SU-DHL-6 (cell line): ENCODE measurements at regions not wholly inside any gene's neighbourhood (a gene's known extent, or its start where the extent isn't known, plus 50 kb on each side); places are given as distances from the start of the nearest gene placed in this dataset.
"Not testable (repeated sequence)": the region's sequence is repeated elsewhere in the genome, so short reads cannot be mapped to it uniquely, and the experiment has no call there.

Experiments
- H2AFZ ChIP-seq: fragments of 200-600 bp; sonication (generic); 2 replicates; pipeline ENCODE4 v1.6.1; 2014; ENCODE audit warnings: low read depth, mild to moderate bottlenecking, moderate library complexity, mixed read lengths, antibody characterized with exemption, low read length; ENCODE audit not compliant: severe bottlenecking
- H3F3A ChIP-seq: fragments of 200-600 bp; shearing (Covaris generic); 2 replicates; pipeline ENCODE4 v1.6.0; 2016; ENCODE audit warnings: antibody characterized with exemption, mild to moderate bottlenecking; ENCODE audit not compliant: insufficient read depth
- H3K27ac ChIP-seq: fragments of 200-600 bp; sonication (generic); 2 replicates; pipeline ENCODE4 v1.5.1; 2016; ENCODE audit warnings: low read depth, mild to moderate bottlenecking, low read length, moderate library complexity, mixed read lengths
- H3K27me3 ChIP-seq: fragments of 200-600 bp; sonication (generic), shearing (Covaris generic); 2 replicates; pipeline ENCODE4 v1.6.0; 2014; ENCODE audit warnings: mild to moderate bottlenecking, low read length
- H3K36me3 ChIP-seq: fragments of 200-600 bp; sonication (generic); 2 replicates; pipeline ENCODE4 v1.6.1; 2014; ENCODE audit warnings: mild to moderate bottlenecking, low read length, mixed read lengths
- H3K4me2 ChIP-seq: fragments of 300-600, 200-600 bp; shearing (Covaris generic), sonication (generic); 2 replicates; pipeline ENCODE4 v1.6.0; 2014; ENCODE audit warnings: low read length, low read depth, mild to moderate bottlenecking; ENCODE audit not compliant: poor library complexity, severe bottlenecking
- H3K4me3 ChIP-seq: fragments of 200-600 bp; sonication (generic); 2 replicates; pipeline ENCODE4 v1.5.1; 2014; ENCODE audit warnings: antibody characterized with exemption, low read length, mild to moderate bottlenecking, mixed read lengths; ENCODE audit not compliant: insufficient read depth, poor library complexity, severe bottlenecking
- H3K79me2 ChIP-seq: fragments of 200-600 bp; sonication (generic); 2 replicates; pipeline ENCODE4 v1.6.1; 2014; ENCODE audit warnings: mild to moderate bottlenecking, low read length, moderate library complexity; ENCODE audit not compliant: insufficient read depth
- H3K9ac ChIP-seq: fragments of 200-600 bp; sonication (generic); 2 replicates; pipeline ENCODE4 v1.7.0; 2014; ENCODE audit warnings: mild to moderate bottlenecking, low read length
- H3K9me2 ChIP-seq: fragments of 200-600 bp; sonication (generic); replicated peaks from 2 replicates; pipeline ENCODE4 v1.6.1; 2014; ENCODE audit warnings: low read length; ENCODE audit not compliant: insufficient read depth
- H3K9me3 ChIP-seq: fragments of 200-600 bp; sonication (generic); 2 replicates; pipeline ENCODE4 v1.6.1; 2014; ENCODE audit warnings: low read length, mixed read lengths; ENCODE audit not compliant: insufficient read depth
- H4K20me1 ChIP-seq: fragments of 200-600 bp; sonication (generic); 2 replicates; pipeline ENCODE4 v1.6.1; 2014; ENCODE audit warnings: low read depth, mild to moderate bottlenecking, antibody characterized with exemption, low read length, moderate library complexity, mixed read lengths
- EZH2phosphoT487 ChIP-seq: fragments of 200-600 bp; sonication (generic), shearing (Covaris generic); conservative IDR thresholded peaks from 2 replicates; pipeline ENCODE4 v1.6.1; 2018; ENCODE audit warnings: mild to moderate bottlenecking, antibody characterized with exemption, low read length, moderate library complexity, mixed read lengths
- TF ChIP-seq, protein P1 (sequence below): fragments of 200-600 bp; sonication (generic); IDR thresholded peaks from one replicate; pipeline ENCODE4 v1.5.1; 2017; ENCODE audit warnings: antibody characterized with exemption, mild to moderate bottlenecking, low read length, moderate library complexity; ENCODE audit not compliant: insufficient read depth, poor library complexity, severe bottlenecking

DNA sequence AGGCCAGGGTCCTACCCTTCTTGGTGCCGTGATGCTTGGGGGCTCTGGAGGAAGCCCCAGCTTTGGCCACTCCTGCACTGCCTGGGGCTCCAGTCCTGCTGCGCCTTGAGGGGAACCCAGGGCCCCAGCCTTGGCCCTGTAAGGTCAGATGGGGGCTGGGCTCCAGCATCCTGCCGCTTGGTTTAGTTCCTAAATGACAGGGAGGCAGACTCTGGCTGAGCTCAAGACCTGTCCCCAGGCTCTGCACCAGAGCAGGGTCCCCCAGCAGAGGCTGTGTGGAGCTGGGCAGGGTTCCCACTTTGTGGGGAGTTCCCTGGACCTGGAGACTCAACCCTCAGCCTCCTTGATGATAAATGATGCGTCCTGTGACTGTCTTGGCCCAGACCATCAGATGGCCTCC lies 395.4 kb downstream of the TMEM121 start:
- not testable (repeated sequence) for H3K4me2 ChIP-seq, H3K27me3 ChIP-seq, H3K27ac ChIP-seq, H4K20me1 ChIP-seq, H3K9ac ChIP-seq, H3K36me3 ChIP-seq, H2AFZ ChIP-seq, H3K79me2 ChIP-seq, H3K9me3 ChIP-seq, H3K4me3 ChIP-seq, H3F3A ChIP-seq, H3K9me2 ChIP-seq

DNA sequence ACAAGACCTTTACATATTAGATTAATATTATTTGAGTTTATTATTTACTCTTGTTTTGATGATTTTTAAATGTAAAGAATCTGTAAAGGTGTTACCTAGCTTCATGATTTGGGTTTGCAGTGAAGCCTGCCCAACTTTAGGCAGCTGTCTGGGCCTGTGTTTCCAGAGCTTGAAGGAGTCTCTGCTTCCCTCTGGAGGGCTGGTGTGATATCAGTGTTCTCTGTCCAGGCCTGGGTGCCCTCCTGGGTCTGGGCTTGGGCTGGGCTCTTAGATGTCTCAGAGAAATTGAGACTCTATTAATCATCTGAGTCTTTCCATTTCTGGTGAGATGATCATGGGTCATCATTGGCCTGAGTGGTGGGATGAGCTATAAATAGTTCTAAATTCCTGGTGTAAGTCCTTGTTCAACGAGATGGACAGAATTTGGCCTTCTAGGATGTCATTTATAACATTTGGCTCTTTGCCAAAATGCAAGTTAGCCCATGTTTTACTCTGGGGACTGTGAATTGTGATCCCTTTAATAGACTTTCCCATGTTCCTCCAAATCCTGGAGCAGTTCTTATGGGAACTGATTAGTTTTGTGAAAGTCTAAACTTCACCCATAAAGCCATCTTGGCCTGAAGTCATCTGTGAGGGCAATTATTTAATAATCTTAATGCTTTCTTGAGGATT lies 397.3 kb downstream of the TMEM121 start:
- H3K79me2 ChIP-seq, H3K9me2 ChIP-seq, H4K20me1 ChIP-seq, H3K9me3 ChIP-seq, H3K4me3 ChIP-seq, H3K27ac ChIP-seq, H3F3A ChIP-seq, H3K4me2 ChIP-seq, H2AFZ ChIP-seq, H3K27me3 ChIP-seq, H3K36me3 ChIP-seq, H3K9ac ChIP-seq: not testable (repeated sequence)

DNA sequence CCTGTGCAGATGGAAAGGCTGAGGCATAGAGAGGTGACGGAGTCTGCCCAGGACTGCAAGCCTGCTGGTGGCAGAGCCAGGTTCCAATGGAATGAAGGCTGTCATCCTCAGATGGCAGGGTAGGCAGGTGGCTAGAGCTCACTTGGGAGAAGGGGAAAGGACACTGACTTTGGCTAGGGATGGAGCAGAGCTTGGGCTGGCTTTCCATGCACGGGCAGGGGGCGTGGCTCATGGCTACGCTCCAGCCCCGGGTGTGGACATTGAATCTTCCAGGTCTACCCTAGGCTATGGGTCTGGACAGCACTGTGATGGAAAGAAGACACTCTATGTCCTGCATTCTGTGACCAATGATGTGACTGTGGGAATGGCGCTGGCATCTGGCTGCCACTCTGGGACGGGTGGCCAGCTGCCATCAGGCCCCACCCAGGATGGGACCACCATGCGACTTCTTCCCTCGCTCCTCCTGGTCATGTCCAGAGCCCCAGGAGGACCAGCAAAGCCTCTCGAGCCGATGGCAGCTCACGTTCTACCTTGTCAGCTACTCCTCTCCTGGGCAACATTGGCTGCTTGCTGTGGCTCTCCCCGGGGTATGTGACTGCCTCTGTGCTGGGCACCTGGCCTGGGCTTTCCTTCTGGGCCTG lies 398.7 kb downstream of the TMEM121 start:
- Histone ChIP-seq H3K9me3 (no peaks in the 10 kb centered on the region), H3K79me2 (no peaks in the 10 kb centered on the region), H3F3A (no peaks in the 10 kb centered on the region)

DNA sequence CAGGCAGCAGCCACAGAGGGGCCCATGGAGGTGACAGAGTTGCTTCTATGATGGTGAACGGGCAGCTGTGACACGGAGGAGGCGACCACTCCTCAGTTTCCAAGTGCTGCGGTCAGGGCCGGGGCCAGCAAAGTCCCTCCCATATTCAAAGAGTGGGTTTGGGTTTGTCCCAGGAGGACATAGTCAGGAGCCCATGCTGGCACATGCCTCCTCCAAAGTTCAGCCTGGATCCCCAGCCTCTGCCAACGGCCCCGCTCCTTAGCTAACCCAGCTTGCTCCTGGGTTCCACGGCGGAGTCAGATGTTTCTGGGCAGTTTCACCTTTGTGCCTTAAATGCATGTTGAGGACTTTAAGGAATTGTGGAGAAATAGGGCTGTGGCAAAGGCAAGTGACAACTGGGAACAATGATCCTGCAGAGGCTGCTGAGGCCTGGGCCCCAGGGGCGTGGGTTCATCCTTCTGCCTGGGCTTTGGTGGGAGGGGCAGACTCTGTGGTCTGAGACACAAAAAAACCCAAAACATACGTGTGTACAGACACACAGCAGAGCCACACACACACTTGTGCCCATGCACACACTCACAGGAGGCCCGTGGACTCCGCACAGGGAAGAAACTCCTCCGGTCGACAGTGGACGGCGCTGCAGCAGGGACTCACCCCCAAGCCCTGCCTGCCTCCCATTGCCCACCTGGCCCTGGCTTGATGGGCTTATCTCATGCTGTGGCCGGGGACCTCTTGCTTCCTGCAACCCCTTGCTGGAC lies 399.4 kb downstream of the TMEM121 start:
- H3K4me3 ChIP-seq, result no peak overlapping the region
- no peaks in the 10 kb centered on the region for H3K9me3 ChIP-seq
- H3K36me3 ChIP-seq, result no peaks in the 10 kb centered on the region
- no peaks in the 10 kb centered on the region for H3F3A ChIP-seq
- no peak overlapping the region for H2AFZ ChIP-seq
- H3K27me3 ChIP-seq, result no peaks in the 10 kb centered on the region
- no peak overlapping the region for H3K27ac ChIP-seq
- no peaks in the 10 kb centered on the region for H3K79me2 ChIP-seq
- no peak for TF ChIP-seq EZH2phosphoT487
- TF ChIP-seq, protein P1, sequence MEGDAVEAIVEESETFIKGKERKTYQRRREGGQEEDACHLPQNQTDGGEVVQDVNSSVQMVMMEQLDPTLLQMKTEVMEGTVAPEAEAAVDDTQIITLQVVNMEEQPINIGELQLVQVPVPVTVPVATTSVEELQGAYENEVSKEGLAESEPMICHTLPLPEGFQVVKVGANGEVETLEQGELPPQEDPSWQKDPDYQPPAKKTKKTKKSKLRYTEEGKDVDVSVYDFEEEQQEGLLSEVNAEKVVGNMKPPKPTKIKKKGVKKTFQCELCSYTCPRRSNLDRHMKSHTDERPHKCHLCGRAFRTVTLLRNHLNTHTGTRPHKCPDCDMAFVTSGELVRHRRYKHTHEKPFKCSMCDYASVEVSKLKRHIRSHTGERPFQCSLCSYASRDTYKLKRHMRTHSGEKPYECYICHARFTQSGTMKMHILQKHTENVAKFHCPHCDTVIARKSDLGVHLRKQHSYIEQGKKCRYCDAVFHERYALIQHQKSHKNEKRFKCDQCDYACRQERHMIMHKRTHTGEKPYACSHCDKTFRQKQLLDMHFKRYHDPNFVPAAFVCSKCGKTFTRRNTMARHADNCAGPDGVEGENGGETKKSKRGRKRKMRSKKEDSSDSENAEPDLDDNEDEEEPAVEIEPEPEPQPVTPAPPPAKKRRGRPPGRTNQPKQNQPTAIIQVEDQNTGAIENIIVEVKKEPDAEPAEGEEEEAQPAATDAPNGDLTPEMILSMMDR, result no peak
- H3K9me2 ChIP-seq, result no peaks in the 10 kb centered on the region
- H4K20me1 ChIP-seq, result no peaks in the 10 kb centered on the region
- no peak overlapping the region for H3K9ac ChIP-seq
- H3K4me2 ChIP-seq, result no peak overlapping the region

More for the DNA sequence above, 398.7 kb downstream of the TMEM121 start:
- Histone ChIP-seq H3K9ac (no peak overlapping the region), H3K4me3 (no peak overlapping the region), H3K9me2 (no peaks in the 10 kb centered on the region), H3K4me2 (no peak overlapping the region), H3K27ac (no peak overlapping the region), H3K27me3 (no peaks in the 10 kb centered on the region), H2AFZ (no peak overlapping the region), H4K20me1 (no peaks in the 10 kb centered on the region), H3K36me3 (no peaks in the 10 kb centered on the region)
- TF ChIP-seq EZH2phosphoT487, result no peak
- TF ChIP-seq, protein P1, result no peak
